Aorta (tissue), 5 donors: ENCODE measurements at regions not wholly inside any gene's neighbourhood (a gene's known extent, or its start where the extent isn't known, plus 50 kb on each side); places are given as distances from the start of the nearest gene placed in this dataset.

Experiments
- ATAC-seq: fragments of 200-7000 bp; cut with Tn5 transposase; one replicate; pipeline ENCODE4 v1.9.1; 2022; ENCODE audit warnings: moderate library complexity; ENCODE audit not compliant: low FRiP score
- DNase-seq, 2 donors: peaks; one replicate each; pipeline ENCODE4 v3.0.0-alpha.2; 2020
- H3K27ac ChIP-seq, 2 donors: one replicate each; pipeline ENCODE4 v1.5.1; 2013; ENCODE audit warnings: low read length in 2 of 2, mild to moderate bottlenecking in 2 of 2, moderate library complexity in 2 of 2, control low read depth in 1 of 2, inconsistent platforms in 1 of 2, low read depth in 1 of 2
- H3K27me3 ChIP-seq, 2 donors: one replicate each; pipeline ENCODE4 v1.6.1; 2013; ENCODE audit warnings: control low read depth in 1 of 2, low read length in 1 of 2, mild to moderate bottlenecking in 1 of 2, moderate library complexity in 1 of 2; ENCODE audit not compliant: insufficient read depth in 2 of 2, control insufficient read depth in 1 of 2
- H3K36me3 ChIP-seq, 2 donors: one replicate each; pipeline ENCODE4 v1.6.1; 2013; ENCODE audit warnings: control low read depth in 1 of 2, low read length in 1 of 2, mild to moderate bottlenecking in 1 of 2; ENCODE audit not compliant: insufficient read depth in 2 of 2, control insufficient read depth in 1 of 2
- H3K4me1 ChIP-seq, 2 donors: one replicate each; pipeline ENCODE4 v1.6.1; 2013; ENCODE audit warnings: low read length in 2 of 2, control low read depth in 1 of 2, mild to moderate bottlenecking in 1 of 2, moderate library complexity in 1 of 2; ENCODE audit not compliant: insufficient read depth in 2 of 2, control insufficient read depth in 1 of 2
- H3K4me3 ChIP-seq, 2 donors: one replicate each; pipeline ENCODE4 v1.5.1; 2013; ENCODE audit warnings: low read length in 2 of 2, control low read depth in 1 of 2, mild to moderate bottlenecking in 1 of 2
- H3K9me3 ChIP-seq: one replicate; pipeline ENCODE4 v1.6.1; 2013; ENCODE audit warnings: mild to moderate bottlenecking, low read length; ENCODE audit not compliant: control insufficient read depth
- WGBS, 2 donors: extraction: QIAGEN DNeasy Blood & Tissue Kit; methylation state at CpG; one replicate each; pipeline ENCODE4 v1.1.7; 2013; 5-methylcytosine and 5-hydroxymethylcytosine counted together
- intact Hi-C, 2 donors: fragments of 100-400 bp; cut with DNase I; formaldehyde crosslinking; loops; one replicate each; pipeline versions ENCODE4 v1.14.2 to v1.15.0; 2022
- donor health status: healthy with polysubstance abuse.
- donor health status: Bipolar disorder and iron deficiency.
- donor health status: DM: no; HTN: no; CAD: no.
- donor health status: DM: no; HTN: no; CAD: no.
- donor health status: DM: yes; HTN: yes; CAD: no.

- 92 to 94% methylated on average over 3 of the region's 3 CpGs for WGBS, 2 donors
- Histone ChIP-seq H3K9me3 (no peaks in the 10 kb centered on the region), H3K4me1 (no peaks in the 10 kb centered on the region), H3K27me3 (no peaks in the 10 kb centered on the region), H3K36me3 (no peaks in the 10 kb centered on the region), H3K4me3 (no peak overlapping the region), H3K27ac (no peak overlapping the region)
- ATAC-seq (no peak), DNase-seq (no peak)
- intact Hi-C loops = no loop called here
Measured at GRCh38 chr7:53539558-53539957, 504.1 kb downstream of the POM121L12 start.

GRCh38 chr7:53541475-53541874 lies 506.0 kb downstream of the POM121L12 start:
- intact Hi-C loops = no loop called here
- WGBS, 2 donors = 59 to 63% methylated on average over 2 of the region's 2 CpGs
- H3K9me3 ChIP-seq = no peaks in the 10 kb centered on the region
- H3K27me3 ChIP-seq = no peaks in the 10 kb centered on the region
- ATAC-seq (no peak), DNase-seq (no peak)
- H3K4me3 ChIP-seq = no peak overlapping the region
- no peaks in the 10 kb centered on the region for H3K4me1 ChIP-seq
- H3K27ac ChIP-seq = no peak overlapping the region
- no peaks in the 10 kb centered on the region for H3K36me3 ChIP-seq

DNA sequence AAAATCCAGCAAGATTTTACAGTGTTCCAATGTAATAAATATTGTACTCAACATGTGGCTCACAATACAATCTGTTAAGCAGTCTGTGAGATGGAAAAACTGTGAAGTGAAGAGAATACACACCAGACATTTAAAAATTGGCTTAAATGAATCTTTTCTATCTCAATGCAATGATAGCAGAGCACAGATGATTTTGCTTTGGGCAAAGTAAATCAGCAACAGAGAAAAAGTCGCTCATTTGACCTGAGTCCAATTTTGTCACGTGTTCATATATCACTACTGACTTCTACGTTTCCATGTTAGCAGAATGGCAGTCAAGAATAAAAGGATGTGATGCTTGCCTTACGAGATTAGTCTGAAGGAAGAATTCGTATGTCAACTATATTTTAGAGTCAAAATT lies 506.7 kb downstream of the POM121L12 start:
- intact Hi-C loops = no loop called here
- WGBS, 2 donors = 59 to 69% methylated on average over 5 of the region's 5 CpGs
- Histone ChIP-seq H3K9me3 (no peaks in the 10 kb centered on the region), H3K4me1 (no peaks in the 10 kb centered on the region), H3K27ac (no peak overlapping the region), H3K27me3 (no peaks in the 10 kb centered on the region), H3K36me3 (no peaks in the 10 kb centered on the region), H3K4me3 (no peak overlapping the region)
- ATAC-seq (no peak), DNase-seq (no peak)
